ENCODE measurements at regions not wholly inside any gene's neighbourhood (a gene's known extent, or its start where the extent isn't known, plus 50 kb on each side); places are given as distances from the start of the nearest gene placed in this dataset.

DNA sequence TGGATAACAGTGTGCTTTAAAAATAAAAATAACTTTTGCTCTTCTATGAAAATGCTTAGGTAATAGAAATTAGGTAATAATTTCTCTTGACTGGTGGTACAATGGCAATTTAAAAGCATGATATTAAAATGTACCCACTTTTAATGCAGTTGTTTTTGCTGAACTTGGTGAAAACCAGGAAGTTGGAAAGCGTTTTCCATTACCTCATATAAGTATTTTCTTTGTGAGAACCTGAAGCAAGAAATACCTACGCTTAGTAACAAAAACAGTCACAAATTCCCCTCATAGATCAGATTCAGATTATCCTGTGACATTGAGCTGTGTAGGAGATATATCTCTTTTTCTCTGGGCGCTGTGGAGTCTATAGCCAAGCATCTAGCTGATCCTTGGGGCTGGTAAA, 689.0 kb upstream of the FZD8 start:
- no peak for TF ChIP-seq SMC3 (IDR thresholded peaks at IDR 0.05; ENCODE audit: borderline replicate concordance, low read length)
- no peak for TF ChIP-seq TCF3 (IDR thresholded peaks at IDR 0.05; ENCODE audit: borderline replicate concordance, insufficient read depth, low read depth, low read length)
- no peak for TF ChIP-seq CHD1 (IDR thresholded peaks at IDR 0.05; ENCODE audit: low read depth, low read length)
- no peak for TF ChIP-seq MAX (IDR thresholded peaks at IDR 0.05; ENCODE audit: low read depth, low read length)
- TF ChIP-seq POLR2A (IDR thresholded peaks at IDR 0.05; ENCODE audit: low read depth, low read length): no peak
- TF ChIP-seq HDAC6 (IDR thresholded peaks at IDR 0.05; ENCODE audit: unreplicated experiment): no peak
- no peak for TF ChIP-seq GABPA (IDR thresholded peaks at IDR 0.05; ENCODE audit: low read depth)
